ENCODE measurements at regions not wholly inside any gene's neighbourhood (a gene's known extent, or its start where the extent isn't known, plus 50 kb on each side); places are given as distances from the start of the nearest gene placed in this dataset.
"Not testable (repeated sequence)": the region's sequence is repeated elsewhere in the genome, so short reads cannot be mapped to it uniquely, and the experiment has no call there.

- DNase-seq; H3K27me3 Mint-ChIP-seq; H3K27ac Mint-ChIP-seq; H3K4me1 Mint-ChIP-seq; ATAC-seq (ENCODE audit: low read depth in 2 of 2); H3K4me3 Mint-ChIP-seq: not testable (repeated sequence)
- peaks cover 23 to 34% (median 31%) of the 10 kb centered on the region in 7 donors for H3K9me3 Mint-ChIP-seq
- peaks cover 25 to 26% of the 10 kb centered on the region in 2 donors for H3K36me3 Mint-ChIP-seq
Measured at GRCh38 chr4:15206526-15206925, 204.2 kb downstream of the CPEB2 start.

GRCh38 chr4:15213302-15213970, 211.2 kb downstream of the CPEB2 start:
- DNase-seq, result no peak
- peaks cover 0 to 5% of the 10 kb centered on the region in 2 donors for H3K36me3 Mint-ChIP-seq
- no peak for ATAC-seq (ENCODE audit: low read depth in 2 of 2)
- peaks cover 0 to 3% (median under 1%) of the 10 kb centered on the region in 7 donors for H3K9me3 Mint-ChIP-seq
- H3K4me3 Mint-ChIP-seq, result no peak overlapping the region
- H3K27me3 Mint-ChIP-seq, result peaks cover 0 to 8% (median 0%) of the 10 kb centered on the region in 3 donors
- H3K4me1 Mint-ChIP-seq, result peaks cover 0 to 4% (median 0%) of the 10 kb centered on the region in 3 donors
- no peak overlapping the region for H3K27ac Mint-ChIP-seq

GRCh38 chr4:15215109-15215508, 212.7 kb upstream of the C1QTNF7 start:
- Mint-ChIP-seq H3K27ac (no peak overlapping the region), H3K27me3 (peaks cover 0 to 8% (median 0%) of the 10 kb centered on the region in 3 donors), H3K4me1 (peaks cover 0 to 4% (median 0%) of the 10 kb centered on the region in 3 donors)

GRCh38 chr4:15226203-15226602, 201.6 kb upstream of the C1QTNF7 start:
- no peaks in the 10 kb centered on the region for H3K36me3 Mint-ChIP-seq
- no peak for ATAC-seq (ENCODE audit: low read depth in 2 of 2)
- no peaks in the 10 kb centered on the region for H3K27me3 Mint-ChIP-seq
- no peaks in the 10 kb centered on the region for H3K4me1 Mint-ChIP-seq
- peak overlapping the region in 1 of 8 donors; percentile 55 for H3K4me3 Mint-ChIP-seq
- no peak for DNase-seq
- peaks cover 0 to 2% (median 0%) of the 10 kb centered on the region in 7 donors for H3K9me3 Mint-ChIP-seq
- H3K27ac Mint-ChIP-seq, result peak overlapping the region in 1 of 6 donors; percentile 78

More at GRCh38 chr4:15215109-15215508, 212.7 kb upstream of the C1QTNF7 start:
- no peak for ATAC-seq (ENCODE audit: low read depth in 2 of 2)
- no peak for DNase-seq
- Mint-ChIP-seq H3K9me3 (no peaks in the 10 kb centered on the region), H3K36me3 (no peaks in the 10 kb centered on the region), H3K4me3 (no peak overlapping the region)

- Mint-ChIP-seq H3K27me3 (no peaks in the 10 kb centered on the region), H3K4me3 (no peak overlapping the region), H3K27ac (no peak overlapping the region), H3K4me1 (peaks cover 19 to 29% (median 21%) of the 10 kb centered on the region in 3 donors), H3K9me3 (no peaks in the 10 kb centered on the region), H3K36me3 (no peaks in the 10 kb centered on the region)
- ATAC-seq (ENCODE audit: low read depth in 2 of 2) (peak; percentile 87 to 90), DNase-seq (peak; percentile 69)
Measured at GRCh38 chr4:15231265-15232091, 196.4 kb upstream of the C1QTNF7 start.

- H3K4me3 Mint-ChIP-seq, result peak overlapping the region in 7 of 8 donors; percentile 8 to 72 (median 48)
- no peaks in the 10 kb centered on the region for H3K9me3 Mint-ChIP-seq
- no peak for DNase-seq
- peaks cover 19 to 29% (median 21%) of the 10 kb centered on the region in 3 donors for H3K4me1 Mint-ChIP-seq
- H3K27me3 Mint-ChIP-seq, result no peaks in the 10 kb centered on the region
- H3K27ac Mint-ChIP-seq, result peak overlapping the region in 2 of 6 donors; percentile 2 to 63
- H3K36me3 Mint-ChIP-seq, result no peaks in the 10 kb centered on the region
- ATAC-seq (ENCODE audit: low read depth in 2 of 2), result no peak
Measured at GRCh38 chr4:15232366-15233263, 195.2 kb upstream of the C1QTNF7 start.

GRCh38 chr4:15233264-15233597, 194.6 kb upstream of the C1QTNF7 start:
- ATAC-seq (ENCODE audit: low read depth in 2 of 2), result peak in 1 of 2 donors; percentile 16
- H3K9me3 Mint-ChIP-seq, result no peaks in the 10 kb centered on the region
- H3K36me3 Mint-ChIP-seq, result no peaks in the 10 kb centered on the region
- H3K27ac Mint-ChIP-seq, result peak overlapping the region in 4 of 6 donors; percentile 2 to 82 (median 32)
- DNase-seq, result no peak
- H3K4me3 Mint-ChIP-seq, result peak overlapping the region; percentile 8 to 85 (median 54)
- H3K4me1 Mint-ChIP-seq, result peaks cover 19 to 29% (median 21%) of the 10 kb centered on the region in 3 donors
- no peaks in the 10 kb centered on the region for H3K27me3 Mint-ChIP-seq

GRCh38 chr4:15233626-15234025, 194.2 kb upstream of the C1QTNF7 start:
- H3K27me3 Mint-ChIP-seq, result no peaks in the 10 kb centered on the region
- peaks cover 19 to 30% (median 25%) of the 10 kb centered on the region in 3 donors for H3K4me1 Mint-ChIP-seq
- no peaks in the 10 kb centered on the region for H3K36me3 Mint-ChIP-seq
- no peaks in the 10 kb centered on the region for H3K9me3 Mint-ChIP-seq
- DNase-seq, result no peak
- ATAC-seq (ENCODE audit: low read depth in 2 of 2), result no peak
- peak overlapping the region in 3 of 6 donors; percentile 2 to 82 (median 2) for H3K27ac Mint-ChIP-seq
- H3K4me3 Mint-ChIP-seq, result peak overlapping the region; percentile 8 to 85 (median 64)

- Mint-ChIP-seq H3K27me3 (no peaks in the 10 kb centered on the region), H3K9me3 (no peaks in the 10 kb centered on the region), H3K36me3 (no peaks in the 10 kb centered on the region), H3K27ac (peak overlapping the region in 3 of 6 donors; percentile 21 to 72 (median 51)), H3K4me1 (peaks cover 19 to 37% (median 29%) of the 10 kb centered on the region in 3 donors), H3K4me3 (peak overlapping the region in 6 of 8 donors; percentile 0 to 85 (median 57))
- ATAC-seq (ENCODE audit: low read depth in 2 of 2) (peak in 1 of 2 donors; percentile 27), DNase-seq (no peak)
Measured at GRCh38 chr4:15234116-15234855, 193.5 kb upstream of the C1QTNF7 start.

- Mint-ChIP-seq H3K27ac (peak overlapping the region in 1 of 6 donors; percentile 14), H3K4me1 (peaks cover 19 to 37% (median 29%) of the 10 kb centered on the region in 3 donors), H3K36me3 (no peaks in the 10 kb centered on the region), H3K27me3 (no peaks in the 10 kb centered on the region), H3K4me3 (no peak overlapping the region), H3K9me3 (no peaks in the 10 kb centered on the region)
- ATAC-seq (ENCODE audit: low read depth in 2 of 2), result no peak
- DNase-seq, result no peak
Measured at GRCh38 chr4:15234856-15235126, 193.0 kb upstream of the C1QTNF7 start.

- no peaks in the 10 kb centered on the region for H3K27me3 Mint-ChIP-seq
- no peak for DNase-seq
- no peak overlapping the region for H3K4me3 Mint-ChIP-seq
- no peaks in the 10 kb centered on the region for H3K9me3 Mint-ChIP-seq
- H3K27ac Mint-ChIP-seq, result peak overlapping the region in 1 of 6 donors; percentile 38
- no peaks in the 10 kb centered on the region for H3K36me3 Mint-ChIP-seq
- ATAC-seq (ENCODE audit: low read depth in 2 of 2), result no peak
- peaks cover 19 to 37% (median 29%) of the 10 kb centered on the region in 3 donors for H3K4me1 Mint-ChIP-seq
Measured at GRCh38 chr4:15235135-15235534, 192.7 kb upstream of the C1QTNF7 start.

- Mint-ChIP-seq H3K4me3 (no peak overlapping the region), H3K27ac (peak overlapping the region in 1 of 6 donors; percentile 15), H3K9me3 (no peaks in the 10 kb centered on the region), H3K4me1 (peaks cover 13 to 27% (median 27%) of the 10 kb centered on the region in 3 donors), H3K27me3 (no peaks in the 10 kb centered on the region), H3K36me3 (no peaks in the 10 kb centered on the region)
- ATAC-seq (ENCODE audit: low read depth in 2 of 2) (no peak), DNase-seq (no peak)
Measured at GRCh38 chr4:15237648-15238230, 190.1 kb upstream of the C1QTNF7 start.
